ENCODE measurements at regions not wholly inside any gene's neighbourhood (a gene's known extent, or its start where the extent isn't known, plus 50 kb on each side); places are given as distances from the start of the nearest gene placed in this dataset.

DNA sequence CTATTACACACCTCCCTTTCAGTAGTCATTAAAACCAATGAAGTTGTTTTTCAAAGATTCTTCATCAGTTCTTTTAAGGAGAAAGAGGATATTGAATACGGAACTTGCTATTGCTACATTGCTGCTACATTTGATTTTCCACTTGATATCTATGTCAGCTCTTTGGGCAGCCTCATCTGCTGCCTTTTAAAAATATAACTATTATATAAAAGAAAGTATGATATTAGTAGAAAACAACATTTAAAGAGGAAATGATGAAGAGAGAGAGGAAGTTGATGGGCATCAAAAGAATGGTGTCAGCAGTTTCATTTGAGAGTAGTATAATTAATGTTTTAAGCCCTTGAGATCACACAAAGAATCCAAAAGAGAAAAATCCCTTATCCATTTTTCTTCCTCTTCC lies 171.4 kb downstream of the NFKBIZ start:
- Histone ChIP-seq H3K27ac (no peak overlapping the region), H3K4me3 (no peak overlapping the region)
- DNase-seq (ENCODE audit: low spot score), result no peak
- no peak for TF ChIP-seq CTCF (IDR thresholded peaks at IDR 0.05)

GRCh38 chr3:102024270-102024904 lies 175.1 kb downstream of the NFKBIZ start:
- Histone ChIP-seq H3K27ac (no peak overlapping the region), H3K4me3 (no peak overlapping the region)
- no peak for DNase-seq (ENCODE audit: low spot score)
- TF ChIP-seq CTCF (IDR thresholded peaks at IDR 0.05), result no peak

DNA sequence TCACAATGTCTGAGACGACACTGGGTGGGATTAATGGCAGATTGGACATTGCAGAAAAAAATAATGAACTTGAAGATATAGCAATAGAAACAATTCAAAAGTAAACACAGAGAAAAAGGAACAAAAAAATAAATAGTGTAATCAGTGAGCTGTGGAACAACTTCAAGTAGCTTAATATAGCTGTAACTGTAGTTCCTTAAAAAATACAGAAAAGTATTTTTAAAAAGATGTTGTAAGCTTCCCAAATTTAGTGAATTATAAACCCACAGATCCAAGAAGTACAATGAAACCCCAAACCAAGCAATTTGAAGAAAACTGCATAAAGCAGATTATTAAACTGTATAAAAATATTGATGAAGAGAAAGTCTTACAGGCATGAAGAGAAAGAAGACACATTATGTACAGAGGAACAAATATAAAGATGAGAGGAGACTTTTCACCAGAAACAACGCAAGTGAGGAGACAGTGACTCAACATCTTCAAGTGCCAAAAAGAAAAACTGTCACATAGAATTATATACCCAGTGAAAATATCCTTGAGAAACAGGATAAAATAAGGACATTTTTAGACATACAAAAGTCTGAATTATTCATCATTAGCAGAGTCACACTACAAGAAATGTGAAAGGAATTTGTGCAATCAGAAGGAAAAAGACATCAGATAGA lies 176.4 kb downstream of the NFKBIZ start:
- no peak for DNase-seq (ENCODE audit: low spot score)
- peak overlapping the region in 1 of 2 donors; percentile 18 for H3K27ac ChIP-seq
- H3K4me3 ChIP-seq, result no peak overlapping the region
- no peak for TF ChIP-seq CTCF (IDR thresholded peaks at IDR 0.05)

- no peak overlapping the region for H3K4me3 ChIP-seq
- H3K27ac ChIP-seq, result no peak overlapping the region
- no peak for DNase-seq (ENCODE audit: low spot score)
- no peak for TF ChIP-seq CTCF (IDR thresholded peaks at IDR 0.05)
These were observed 177.3 kb downstream of the NFKBIZ start for GRCh38 chr3:102026656-102027055.

GRCh38 chr3:102030661-102031060 lies 181.3 kb downstream of the NFKBIZ start:
- no peak overlapping the region for H3K4me3 ChIP-seq
- DNase-seq (ENCODE audit: low spot score), result no peak
- TF ChIP-seq CTCF (IDR thresholded peaks at IDR 0.05), result no peak
- H3K27ac ChIP-seq, result no peak overlapping the region

- H3K4me3 ChIP-seq, result no peak overlapping the region
- TF ChIP-seq CTCF (IDR thresholded peaks at IDR 0.05), result no peak
- H3K27ac ChIP-seq, result no peak overlapping the region
- DNase-seq (ENCODE audit: low spot score), result no peak
These were observed 182.5 kb downstream of the NFKBIZ start for GRCh38 chr3:102031834-102032233.
